ENCODE measurements at regions not wholly inside any gene's neighbourhood (a gene's known extent, or its start where the extent isn't known, plus 50 kb on each side); places are given as distances from the start of the nearest gene placed in this dataset.

DNA sequence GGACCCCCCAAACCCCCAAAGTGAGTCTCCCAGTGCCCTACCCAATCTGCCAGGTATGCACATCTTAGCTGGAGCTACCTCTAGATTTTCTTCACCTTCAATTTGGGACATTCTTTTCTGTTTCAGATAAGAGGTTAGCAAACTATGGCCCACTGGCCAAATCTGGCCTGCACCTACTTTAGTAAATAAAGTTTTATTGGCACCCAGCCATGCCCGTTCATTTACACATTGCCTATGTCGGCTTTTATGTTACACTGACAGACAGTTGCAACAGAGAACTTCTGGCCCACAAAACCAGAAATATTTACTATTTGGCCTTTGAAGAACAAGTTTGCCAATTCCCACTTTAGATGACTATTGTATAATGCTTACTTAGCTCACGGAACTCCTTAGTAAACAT lies 55.9 kb upstream of the STX16 start:
- TF ChIP-seq, protein P1, sequence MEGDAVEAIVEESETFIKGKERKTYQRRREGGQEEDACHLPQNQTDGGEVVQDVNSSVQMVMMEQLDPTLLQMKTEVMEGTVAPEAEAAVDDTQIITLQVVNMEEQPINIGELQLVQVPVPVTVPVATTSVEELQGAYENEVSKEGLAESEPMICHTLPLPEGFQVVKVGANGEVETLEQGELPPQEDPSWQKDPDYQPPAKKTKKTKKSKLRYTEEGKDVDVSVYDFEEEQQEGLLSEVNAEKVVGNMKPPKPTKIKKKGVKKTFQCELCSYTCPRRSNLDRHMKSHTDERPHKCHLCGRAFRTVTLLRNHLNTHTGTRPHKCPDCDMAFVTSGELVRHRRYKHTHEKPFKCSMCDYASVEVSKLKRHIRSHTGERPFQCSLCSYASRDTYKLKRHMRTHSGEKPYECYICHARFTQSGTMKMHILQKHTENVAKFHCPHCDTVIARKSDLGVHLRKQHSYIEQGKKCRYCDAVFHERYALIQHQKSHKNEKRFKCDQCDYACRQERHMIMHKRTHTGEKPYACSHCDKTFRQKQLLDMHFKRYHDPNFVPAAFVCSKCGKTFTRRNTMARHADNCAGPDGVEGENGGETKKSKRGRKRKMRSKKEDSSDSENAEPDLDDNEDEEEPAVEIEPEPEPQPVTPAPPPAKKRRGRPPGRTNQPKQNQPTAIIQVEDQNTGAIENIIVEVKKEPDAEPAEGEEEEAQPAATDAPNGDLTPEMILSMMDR (IDR thresholded peaks at IDR 0.05; ENCODE audit: low read depth, low read length, missing control alignments), result no peak
- H3K4me3 ChIP-seq (replicated peaks; ENCODE audit: low read depth, low read length), result no peak overlapping the region
- DNase-seq (ENCODE audit: extremely low read depth, low read depth), result no peak

DNA sequence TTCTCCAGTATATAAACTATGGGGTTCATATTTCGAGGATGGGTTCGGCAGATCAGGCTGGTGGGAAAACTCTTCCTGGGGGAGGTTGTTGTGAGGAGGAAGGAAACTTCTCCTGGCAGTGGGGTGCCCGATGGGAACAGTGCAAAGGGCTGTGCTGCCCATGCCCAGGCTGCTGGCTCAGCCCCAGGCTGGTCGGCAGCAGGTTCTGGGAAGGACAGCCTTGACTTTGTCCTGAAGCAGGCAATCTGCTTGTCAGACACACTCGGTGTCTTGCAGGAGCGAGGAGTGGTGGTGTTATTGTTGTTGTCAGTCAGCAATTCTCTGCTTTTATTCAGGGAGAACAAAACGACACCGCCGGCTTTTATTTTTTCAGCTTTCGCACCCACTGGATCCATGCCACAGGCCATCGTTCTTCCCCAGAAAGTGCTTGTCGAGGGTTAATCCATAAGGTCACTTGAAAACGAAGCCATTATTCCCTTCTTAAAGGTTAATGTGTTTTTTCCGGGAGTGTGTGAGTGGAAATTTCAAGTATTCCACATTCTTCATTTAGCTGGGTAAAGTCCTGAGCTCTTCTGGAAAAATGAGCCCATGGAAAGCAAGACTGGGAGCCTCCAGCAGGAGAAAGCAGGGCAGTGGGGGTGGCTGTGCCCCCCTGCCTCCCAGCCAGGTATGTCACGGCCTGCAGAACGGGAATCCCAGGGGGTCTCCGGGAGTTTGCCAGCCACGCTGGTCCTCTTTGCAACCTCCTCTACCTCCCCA lies 57.0 kb upstream of the STX16 start:
- TF ChIP-seq, protein P1 (IDR thresholded peaks at IDR 0.05; ENCODE audit: low read depth, low read length, missing control alignments), result no peak
- H3K4me3 ChIP-seq (replicated peaks; ENCODE audit: low read depth, low read length), result no peak overlapping the region
- no peak for DNase-seq (ENCODE audit: extremely low read depth, low read depth)

DNA sequence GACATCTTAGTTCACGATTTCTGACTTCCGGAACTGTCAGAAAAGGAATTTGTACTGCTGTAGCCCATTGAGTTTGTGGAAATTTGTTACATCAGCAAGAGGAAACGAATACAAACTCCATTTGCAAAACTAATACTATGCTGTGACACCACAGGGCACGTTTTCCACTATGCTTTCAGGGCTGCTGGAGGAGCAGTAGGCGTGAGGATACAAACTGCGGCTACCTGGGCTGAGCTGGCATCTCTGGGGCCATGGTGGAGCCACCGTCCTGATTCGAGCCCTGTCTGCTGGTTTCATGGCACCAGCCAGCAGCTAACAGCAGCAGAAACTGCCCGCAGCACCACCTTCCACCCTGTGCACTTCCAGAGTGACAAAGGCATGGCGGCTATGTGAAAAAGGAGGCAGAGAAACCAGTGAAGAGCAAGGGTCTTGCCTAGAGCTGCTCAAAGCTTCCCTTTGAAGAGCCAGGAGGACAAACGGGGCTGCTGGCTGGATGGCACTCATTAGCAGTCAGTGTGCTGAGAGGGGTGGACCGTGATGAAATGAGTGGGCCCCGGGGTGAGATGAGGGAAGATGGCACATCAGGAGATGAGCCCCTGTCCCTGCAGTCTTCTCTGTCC lies 58.9 kb upstream of the STX16 start:
- DNase-seq (ENCODE audit: extremely low read depth, low read depth), result no peak
- H3K4me3 ChIP-seq (replicated peaks; ENCODE audit: low read depth, low read length), result no peak overlapping the region
- TF ChIP-seq, protein P1 (IDR thresholded peaks at IDR 0.05; ENCODE audit: low read depth, low read length, missing control alignments), result no peak

DNA sequence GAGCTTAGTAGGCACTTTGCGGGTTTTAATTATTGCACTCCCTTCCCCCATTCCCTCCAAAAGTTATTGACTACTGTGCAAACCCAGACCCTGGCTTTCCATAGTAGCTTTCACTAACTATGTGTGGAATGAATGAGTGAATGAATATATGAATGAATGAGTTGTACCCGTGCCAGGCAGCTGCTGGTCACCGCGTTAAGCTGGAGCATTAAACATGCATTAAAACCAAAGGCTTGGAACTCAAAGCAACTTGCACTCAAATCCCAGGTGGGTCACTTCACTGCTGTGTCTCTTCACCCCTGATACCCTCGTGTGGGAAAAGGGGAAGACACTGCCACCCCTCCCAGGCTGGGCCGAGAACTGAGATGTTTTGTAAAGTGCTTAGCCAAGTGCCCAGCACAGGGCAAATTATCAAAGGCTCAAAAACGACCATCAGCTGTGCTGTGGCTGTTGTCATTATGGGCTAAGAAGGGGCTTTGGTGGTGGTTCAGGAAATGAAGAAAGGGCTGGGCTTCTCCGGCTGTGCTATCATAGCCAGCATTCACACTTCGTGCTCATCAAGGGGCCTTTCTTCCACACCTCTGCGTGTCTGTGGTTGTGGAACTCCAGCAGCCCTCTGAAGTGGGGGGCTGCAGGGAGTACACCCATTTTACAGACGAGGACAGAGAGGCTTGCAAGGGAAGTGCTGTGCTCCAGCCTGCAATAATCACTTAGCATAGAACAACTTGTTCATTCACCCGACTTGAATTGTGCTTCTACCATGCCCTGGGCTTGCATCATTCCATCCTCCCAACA lies 60.2 kb upstream of the STX16 start:
- no peak overlapping the region for H3K4me3 ChIP-seq (replicated peaks; ENCODE audit: low read depth, low read length)
- TF ChIP-seq, protein P1 (IDR thresholded peaks at IDR 0.05; ENCODE audit: low read depth, low read length, missing control alignments), result no peak
- no peak for DNase-seq (ENCODE audit: extremely low read depth, low read depth)

DNA sequence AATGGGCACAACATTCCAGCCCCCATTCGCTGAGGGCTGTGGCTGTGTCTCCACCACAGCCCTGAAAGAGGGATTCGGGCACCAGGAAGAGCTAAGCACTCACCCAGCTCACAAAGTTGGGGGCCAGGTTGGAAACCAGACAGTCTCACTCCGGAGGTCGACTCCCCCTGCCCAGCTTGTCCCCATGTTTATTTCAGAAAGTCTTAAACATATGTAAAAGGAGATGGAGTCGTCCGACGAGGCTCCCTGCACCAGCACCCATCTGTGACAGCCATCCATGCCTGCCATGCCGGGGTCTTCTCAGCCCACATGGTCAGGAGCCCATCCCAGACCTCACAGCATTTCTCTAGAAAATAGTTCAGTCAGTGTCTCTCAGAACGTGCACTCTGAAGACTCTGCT lies 63.6 kb upstream of the STX16 start:
- no peak overlapping the region for H3K4me3 ChIP-seq (replicated peaks; ENCODE audit: low read depth, low read length)
- TF ChIP-seq, protein P1 (IDR thresholded peaks at IDR 0.05; ENCODE audit: low read depth, low read length, missing control alignments), result no peak
- DNase-seq (ENCODE audit: extremely low read depth, low read depth), result no peak

DNA sequence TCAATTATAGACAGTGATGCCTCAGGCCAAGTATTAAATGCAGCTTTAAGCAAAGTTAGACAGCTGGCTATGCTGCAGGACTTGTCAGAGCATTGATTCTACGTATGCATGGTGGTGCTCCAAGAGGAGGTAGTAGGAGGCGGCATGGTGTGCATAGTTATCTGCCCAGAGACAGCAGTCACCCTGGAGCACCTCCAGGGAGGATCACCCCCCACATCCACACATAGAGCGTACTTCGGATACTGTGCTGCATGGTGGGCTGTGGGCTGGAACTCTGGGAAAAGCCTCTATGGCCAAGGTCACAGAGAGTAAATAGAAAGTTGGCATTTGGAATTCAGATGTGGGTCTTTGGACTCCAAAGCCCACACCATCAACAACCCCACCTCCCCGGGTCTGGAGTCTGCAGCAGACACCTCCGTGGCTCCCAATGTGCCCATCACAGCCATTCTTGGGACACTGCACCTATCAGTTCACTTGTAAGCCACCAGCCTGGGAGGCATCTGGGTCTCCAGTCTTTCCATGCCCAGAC lies 64.5 kb upstream of the STX16 start:
- no peak overlapping the region for H3K4me3 ChIP-seq (replicated peaks; ENCODE audit: low read depth, low read length)
- no peak for DNase-seq (ENCODE audit: extremely low read depth, low read depth)
- TF ChIP-seq, protein P1 (IDR thresholded peaks at IDR 0.05; ENCODE audit: low read depth, low read length, missing control alignments), result no peak
